Inflammatory macrophage (primary cell): ENCODE measurements at regions not wholly inside any gene's neighbourhood (a gene's known extent, or its start where the extent isn't known, plus 50 kb on each side); places are given as distances from the start of the nearest gene placed in this dataset.
"Not testable (repeated sequence)": the region's sequence is repeated elsewhere in the genome, so short reads cannot be mapped to it uniquely, and the experiment has no call there.

Experiments
- DNase-seq, 2 donors: peaks; one replicate each; pipeline ENCODE4 v3.0.0-alpha.2; 2020 to 2022

- DNase-seq: peak; percentile 6 to 46
Observed at GRCh38 chr2:3899536-3900155, 196.3 kb downstream of the DCDC2C start.

GRCh38 chr2:3902131-3902530 is 198.8 kb downstream of the DCDC2C start:
- no peak for DNase-seq

GRCh38 chr2:3904061-3904460 is 200.7 kb downstream of the DCDC2C start:
- no peak for DNase-seq

- DNase-seq: not testable (repeated sequence)
Observed at GRCh38 chr2:3908498-3908897, 205.1 kb downstream of the DCDC2C start.

- DNase-seq: no peak
Observed at GRCh38 chr2:3911882-3912455, 208.6 kb downstream of the DCDC2C start.

GRCh38 chr2:3913166-3913565 is 209.8 kb downstream of the DCDC2C start:
- DNase-seq: no peak

- no peak for DNase-seq
Observed at GRCh38 chr2:3914241-3914640, 210.9 kb downstream of the DCDC2C start.

- DNase-seq: no peak
Observed at GRCh38 chr2:3927031-3927430, 223.7 kb downstream of the DCDC2C start.

GRCh38 chr2:3929374-3929773 is 226.0 kb downstream of the DCDC2C start:
- no peak for DNase-seq

- no peak for DNase-seq
Observed at GRCh38 chr2:3930246-3930645, 226.9 kb downstream of the DCDC2C start.

- no peak for DNase-seq
Observed at GRCh38 chr2:3940661-3941060, 237.3 kb downstream of the DCDC2C start.

- DNase-seq: no peak
Observed at GRCh38 chr2:3942841-3943240, 239.5 kb downstream of the DCDC2C start.

- no peak for DNase-seq
Observed at GRCh38 chr2:3944071-3944470, 240.7 kb downstream of the DCDC2C start.

GRCh38 chr2:3944841-3945240 is 241.5 kb downstream of the DCDC2C start:
- DNase-seq: no peak

- no peak for DNase-seq
Observed at GRCh38 chr2:3948191-3948590, 244.8 kb downstream of the DCDC2C start.

GRCh38 chr2:3951131-3951954 is 248.0 kb downstream of the DCDC2C start:
- no peak for DNase-seq

- no peak for DNase-seq
Observed at GRCh38 chr2:3952866-3953516, 249.6 kb downstream of the DCDC2C start.

GRCh38 chr2:3954261-3954660 is 250.9 kb downstream of the DCDC2C start:
- DNase-seq: no peak

- no peak for DNase-seq
Observed at GRCh38 chr2:3956406-3956805, 253.0 kb downstream of the DCDC2C start.

GRCh38 chr2:3956892-3957291 is 253.5 kb downstream of the DCDC2C start:
- DNase-seq: no peak

- DNase-seq: no peak
Observed at GRCh38 chr2:3958465-3958864, 255.1 kb downstream of the DCDC2C start.

GRCh38 chr2:3958969-3959368 is 255.6 kb downstream of the DCDC2C start:
- no peak for DNase-seq

GRCh38 chr2:3959372-3959771 is 256.0 kb downstream of the DCDC2C start:
- peak; percentile 4 to 10 for DNase-seq
